Stimulated activated memory B cell treated with anti-CD40 and anti-IgM and Interleukin-4, amounts not matched to agents 10 μg/mL and 1 μg/mL and 100 μg/mL, for 72 hours (primary cell): ENCODE measurements at regions not wholly inside any gene's neighbourhood (a gene's known extent, or its start where the extent isn't known, plus 50 kb on each side); places are given as distances from the start of the nearest gene placed in this dataset.

Experiments
- ATAC-seq: fragments of 150-1000 bp; cut with Tn5 transposase; 2 replicates; pipeline ENCODE4 v1.10.0; 2021
- H3K27ac Mint-ChIP-seq: one replicate; pipeline ENCODE4 v1.8.0; 2022; ENCODE audit warnings: mild to moderate bottlenecking, mixed read lengths
- H3K27me3 Mint-ChIP-seq: one replicate; pipeline ENCODE4 v1.8.0; 2022; ENCODE audit warnings: mixed read lengths
- H3K36me3 Mint-ChIP-seq: one replicate; pipeline ENCODE4 v1.8.0; 2022; ENCODE audit warnings: mixed read lengths
- H3K4me1 Mint-ChIP-seq: one replicate; pipeline ENCODE4 v1.8.0; 2022; ENCODE audit warnings: mixed read lengths
- H3K4me3 Mint-ChIP-seq: one replicate; pipeline ENCODE4 v1.8.0; 2022; ENCODE audit warnings: mild to moderate bottlenecking, moderate library complexity, mixed read lengths
- H3K9me3 Mint-ChIP-seq: one replicate; pipeline ENCODE4 v1.8.0; 2022; ENCODE audit warnings: mixed read lengths

DNA sequence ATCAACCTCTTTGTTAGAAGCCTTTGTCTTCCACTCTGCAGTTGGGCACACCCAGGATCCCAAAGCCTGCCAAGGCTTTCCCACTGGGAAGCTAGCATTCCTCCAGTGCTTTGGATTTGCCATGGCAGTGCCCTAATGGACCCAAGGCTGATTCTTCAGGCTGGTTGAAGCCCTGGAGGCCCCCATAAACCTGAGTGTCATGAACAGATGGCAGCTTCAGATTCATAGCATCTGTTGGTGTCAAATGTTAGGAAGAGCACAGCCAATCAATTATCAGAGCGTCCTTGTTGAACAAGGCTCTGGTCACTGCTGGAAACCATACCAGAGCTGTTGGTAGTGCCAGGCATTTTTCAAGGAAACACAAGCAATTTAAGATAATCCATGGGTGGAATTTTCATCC is 241.1 kb upstream of the KLF4 start:
- Mint-ChIP-seq H3K9me3 (peaks cover 3% of the 10 kb centered on the region), H3K27me3 (no peaks in the 10 kb centered on the region), H3K4me1 (peaks cover 6% of the 10 kb centered on the region), H3K27ac (no peak overlapping the region), H3K4me3 (no peak overlapping the region), H3K36me3 (no peaks in the 10 kb centered on the region)
- ATAC-seq, result no peak

DNA sequence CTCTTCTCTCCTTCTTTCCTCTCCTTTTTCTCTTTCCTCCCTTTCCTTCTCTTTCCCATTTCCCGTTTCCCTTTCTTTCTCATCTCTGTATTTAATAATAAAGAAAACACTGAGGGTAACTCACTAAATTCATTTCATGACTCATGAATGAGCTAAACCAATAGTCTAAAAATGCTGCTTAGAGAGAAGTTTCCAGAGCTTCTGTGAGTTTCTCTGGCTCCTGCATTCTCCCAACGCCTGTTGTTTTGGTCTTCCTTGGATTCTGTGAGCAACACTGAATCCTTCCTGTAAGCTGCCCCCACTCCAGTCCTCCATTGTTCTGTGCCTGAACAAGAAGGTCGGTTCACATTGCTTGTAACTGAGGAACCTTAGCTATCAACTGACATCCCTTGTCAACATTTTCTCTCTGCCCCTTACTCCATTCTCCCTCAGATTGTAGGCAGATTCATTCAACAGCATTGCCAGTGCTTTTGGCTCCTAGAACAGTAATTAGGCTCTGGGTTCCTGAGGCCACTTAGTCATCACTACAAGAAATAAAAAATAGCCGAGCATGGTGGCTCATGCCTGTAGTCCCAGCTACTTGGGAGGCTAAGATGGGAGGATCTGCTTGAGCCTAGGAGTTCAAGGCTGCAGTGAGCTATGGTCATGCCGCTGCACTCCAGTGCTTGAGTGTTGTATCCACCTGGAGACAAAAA is 237.7 kb upstream of the KLF4 start:
- peaks cover 3% of the 10 kb centered on the region for H3K27me3 Mint-ChIP-seq
- peaks cover 6% of the 10 kb centered on the region for H3K4me1 Mint-ChIP-seq
- ATAC-seq, result no peak
- H3K36me3 Mint-ChIP-seq, result no peaks in the 10 kb centered on the region
- no peak overlapping the region for H3K4me3 Mint-ChIP-seq
- H3K27ac Mint-ChIP-seq, result peak overlapping the region; percentile 35
- H3K9me3 Mint-ChIP-seq, result peaks cover 5% of the 10 kb centered on the region

GRCh38 chr9:107723015-107723414 is 233.4 kb upstream of the KLF4 start:
- Mint-ChIP-seq H3K4me3 (no peak overlapping the region), H3K4me1 (peaks cover 6% of the 10 kb centered on the region), H3K36me3 (no peaks in the 10 kb centered on the region), H3K27ac (no peak overlapping the region), H3K27me3 (peaks cover 8% of the 10 kb centered on the region), H3K9me3 (peaks cover 5% of the 10 kb centered on the region)
- no peak for ATAC-seq

- no peak overlapping the region for H3K27ac Mint-ChIP-seq
- peaks cover 1% of the 10 kb centered on the region for H3K4me1 Mint-ChIP-seq
- no peak overlapping the region for H3K4me3 Mint-ChIP-seq
- H3K36me3 Mint-ChIP-seq, result no peaks in the 10 kb centered on the region
- ATAC-seq, result no peak
- H3K9me3 Mint-ChIP-seq, result peaks cover 2% of the 10 kb centered on the region
- H3K27me3 Mint-ChIP-seq, result peaks cover 8% of the 10 kb centered on the region
Observed at GRCh38 chr9:107721705-107722245, 232.2 kb upstream of the KLF4 start.

DNA sequence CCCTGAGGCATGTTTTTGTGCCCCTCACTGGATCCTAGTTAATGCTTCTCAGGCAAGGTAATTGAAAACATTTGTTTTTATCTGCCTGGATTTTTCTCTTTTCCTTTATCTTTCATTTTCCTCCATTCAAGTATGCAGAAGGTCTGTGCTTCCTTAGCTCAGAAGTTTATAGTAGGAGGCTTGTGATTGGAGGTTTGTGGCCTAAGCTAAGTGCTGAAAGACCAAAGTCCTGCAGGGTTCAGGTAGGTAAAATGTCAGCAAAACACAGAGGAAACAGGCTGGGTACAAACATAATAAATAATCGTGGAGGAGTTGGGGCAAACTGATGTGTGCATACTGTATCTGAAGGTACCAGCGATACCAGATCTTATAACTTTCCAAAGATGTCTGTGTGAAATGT is 230.9 kb upstream of the KLF4 start:
- no peaks in the 10 kb centered on the region for H3K36me3 Mint-ChIP-seq
- peaks cover 8% of the 10 kb centered on the region for H3K27me3 Mint-ChIP-seq
- no peak overlapping the region for H3K4me3 Mint-ChIP-seq

DNA sequence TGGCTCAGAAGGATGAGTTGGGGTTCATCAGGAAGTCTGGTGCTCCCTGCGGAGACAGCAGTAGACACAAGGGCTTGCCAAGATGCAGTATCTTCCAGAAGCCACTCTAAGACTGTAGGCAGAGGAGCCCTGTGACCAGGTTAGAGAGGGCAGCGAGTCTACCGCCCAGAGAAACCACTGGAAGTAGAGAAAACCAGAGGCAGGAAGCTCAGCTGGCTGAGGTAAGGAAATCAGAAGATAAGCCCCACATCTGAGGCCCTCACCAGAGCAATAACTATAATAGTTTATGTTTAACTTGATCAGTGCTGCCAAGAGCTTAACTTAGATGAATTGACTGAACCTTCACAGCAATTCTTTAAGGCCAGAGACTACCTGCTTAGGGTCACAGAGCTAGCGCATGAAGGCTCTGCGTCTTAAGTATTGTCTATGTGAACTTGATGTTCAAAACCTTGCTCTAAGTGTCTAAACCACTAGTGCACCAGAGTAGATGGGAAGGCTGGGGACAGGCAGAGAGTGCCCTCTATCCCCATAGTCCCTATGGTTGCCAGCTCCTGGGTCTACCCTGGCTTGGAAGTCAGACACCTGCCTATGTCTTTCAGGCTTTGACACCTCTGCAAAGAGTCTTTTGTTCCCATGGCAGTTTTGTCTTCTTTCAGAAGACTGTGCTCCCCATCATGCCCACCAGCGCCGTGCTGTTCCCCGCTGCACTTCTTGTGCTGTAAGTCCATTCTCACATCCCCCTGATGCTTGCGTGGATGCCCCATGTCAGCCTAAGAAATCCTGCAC is 228.2 kb upstream of the KLF4 start:
- no peak overlapping the region for H3K27ac Mint-ChIP-seq
- no peaks in the 10 kb centered on the region for H3K36me3 Mint-ChIP-seq
- ATAC-seq, result no peak
- H3K4me3 Mint-ChIP-seq, result no peak overlapping the region
- no peaks in the 10 kb centered on the region for H3K9me3 Mint-ChIP-seq
- peaks cover 16% of the 10 kb centered on the region for H3K27me3 Mint-ChIP-seq
- no peaks in the 10 kb centered on the region for H3K4me1 Mint-ChIP-seq

More for the DNA sequence above, 230.9 kb upstream of the KLF4 start:
- Mint-ChIP-seq H3K9me3 (peaks cover 2% of the 10 kb centered on the region), H3K27ac (no peak overlapping the region), H3K4me1 (no peaks in the 10 kb centered on the region)
- ATAC-seq, result no peak

GRCh38 chr9:107715740-107716139 is 226.2 kb upstream of the KLF4 start:
- Mint-ChIP-seq H3K9me3 (no peaks in the 10 kb centered on the region), H3K4me1 (no peaks in the 10 kb centered on the region), H3K27me3 (peaks cover 28% of the 10 kb centered on the region), H3K36me3 (no peaks in the 10 kb centered on the region), H3K4me3 (no peak overlapping the region), H3K27ac (no peak overlapping the region)
- no peak for ATAC-seq

DNA sequence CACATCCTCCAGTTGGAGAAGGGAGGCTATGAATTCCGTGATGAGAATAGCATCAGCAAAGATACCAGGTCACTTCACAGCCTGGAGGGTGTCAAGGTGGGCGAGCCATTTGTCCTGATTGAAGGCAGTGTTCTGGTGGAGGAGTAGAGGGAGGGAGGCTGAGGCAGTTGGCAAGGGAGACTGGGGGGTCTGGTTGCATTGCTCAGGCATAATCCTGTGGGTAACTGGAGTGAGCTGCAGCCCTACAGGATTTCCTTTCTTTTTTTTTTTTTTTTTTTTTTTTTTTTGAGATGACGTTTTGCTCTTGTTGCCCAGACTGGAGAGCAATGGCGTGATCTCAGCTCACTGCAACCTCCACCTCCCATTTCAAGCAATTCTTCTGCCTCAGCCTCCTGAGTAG is 223.9 kb upstream of the KLF4 start:
- no peak for ATAC-seq
- no peak overlapping the region for H3K27ac Mint-ChIP-seq
- no peaks in the 10 kb centered on the region for H3K4me1 Mint-ChIP-seq
- H3K27me3 Mint-ChIP-seq, result peaks cover 28% of the 10 kb centered on the region
- no peaks in the 10 kb centered on the region for H3K36me3 Mint-ChIP-seq
- no peaks in the 10 kb centered on the region for H3K9me3 Mint-ChIP-seq
- no peak overlapping the region for H3K4me3 Mint-ChIP-seq

DNA sequence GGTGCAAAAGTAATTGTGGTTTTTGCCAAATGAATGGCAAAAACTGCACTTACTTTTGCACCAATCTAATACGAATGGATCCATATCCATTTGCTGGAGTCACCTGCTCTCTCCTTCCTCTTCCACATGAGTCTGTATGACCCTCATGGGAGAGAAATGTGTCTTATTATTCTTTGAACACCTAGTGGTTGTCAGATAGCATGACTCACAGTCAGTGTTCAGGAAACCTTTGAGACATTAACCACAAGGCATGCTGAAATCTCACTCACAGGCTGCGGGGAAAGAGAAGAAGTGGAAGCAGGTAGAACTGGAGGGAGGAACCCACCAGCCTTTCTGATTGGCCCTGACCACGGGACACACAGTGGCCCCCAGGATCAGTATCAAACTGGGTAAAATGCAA is 222.8 kb upstream of the KLF4 start:
- H3K4me3 Mint-ChIP-seq, result no peak overlapping the region

GRCh38 chr9:107711542-107711941 is 222.0 kb upstream of the KLF4 start:
- Mint-ChIP-seq H3K27me3 (peaks cover 28% of the 10 kb centered on the region), H3K4me3 (no peak overlapping the region), H3K9me3 (no peaks in the 10 kb centered on the region), H3K4me1 (no peaks in the 10 kb centered on the region), H3K36me3 (no peaks in the 10 kb centered on the region), H3K27ac (no peak overlapping the region)
- ATAC-seq, result no peak

More for the DNA sequence above, 222.8 kb upstream of the KLF4 start:
- no peak for ATAC-seq
- Mint-ChIP-seq H3K9me3 (no peaks in the 10 kb centered on the region), H3K4me1 (no peaks in the 10 kb centered on the region), H3K27ac (no peak overlapping the region), H3K36me3 (no peaks in the 10 kb centered on the region), H3K27me3 (peaks cover 28% of the 10 kb centered on the region)

GRCh38 chr9:107710953-107711352 is 221.4 kb upstream of the KLF4 start:
- peaks cover 28% of the 10 kb centered on the region for H3K27me3 Mint-ChIP-seq
- H3K9me3 Mint-ChIP-seq, result no peaks in the 10 kb centered on the region
- no peak overlapping the region for H3K4me3 Mint-ChIP-seq
- H3K27ac Mint-ChIP-seq, result no peak overlapping the region
- no peaks in the 10 kb centered on the region for H3K4me1 Mint-ChIP-seq
- no peak for ATAC-seq
- no peaks in the 10 kb centered on the region for H3K36me3 Mint-ChIP-seq

- Mint-ChIP-seq H3K36me3 (no peaks in the 10 kb centered on the region), H3K27ac (no peak overlapping the region), H3K4me1 (no peaks in the 10 kb centered on the region), H3K27me3 (peaks cover 28% of the 10 kb centered on the region), H3K9me3 (no peaks in the 10 kb centered on the region), H3K4me3 (no peak overlapping the region)
- ATAC-seq, result no peak
Observed at GRCh38 chr9:107710546-107710945, 221.0 kb upstream of the KLF4 start.

DNA sequence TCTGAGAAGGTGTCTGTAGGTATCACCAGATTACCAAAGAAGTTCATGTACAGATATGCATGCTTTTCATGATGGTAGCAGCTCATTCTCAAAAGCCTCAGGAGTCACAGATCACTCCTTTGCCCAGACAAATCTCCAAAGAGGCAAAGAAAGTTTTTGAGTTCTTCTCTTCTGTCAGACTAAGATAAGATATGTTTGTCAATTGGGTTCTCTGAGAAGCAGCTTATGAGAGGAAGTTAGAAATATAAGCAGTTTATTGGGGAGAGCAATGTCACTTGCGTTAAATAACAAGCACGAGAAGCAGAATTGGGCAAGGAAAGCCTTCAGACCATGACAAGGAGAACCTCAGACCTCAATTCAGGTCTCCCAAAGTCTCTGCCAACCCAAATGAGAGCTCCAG is 219.2 kb upstream of the KLF4 start:
- H3K27me3 Mint-ChIP-seq, result peaks cover 28% of the 10 kb centered on the region
- no peak for ATAC-seq
- no peaks in the 10 kb centered on the region for H3K4me1 Mint-ChIP-seq
- no peak overlapping the region for H3K27ac Mint-ChIP-seq
- no peaks in the 10 kb centered on the region for H3K36me3 Mint-ChIP-seq
- no peaks in the 10 kb centered on the region for H3K9me3 Mint-ChIP-seq
- no peak overlapping the region for H3K4me3 Mint-ChIP-seq

DNA sequence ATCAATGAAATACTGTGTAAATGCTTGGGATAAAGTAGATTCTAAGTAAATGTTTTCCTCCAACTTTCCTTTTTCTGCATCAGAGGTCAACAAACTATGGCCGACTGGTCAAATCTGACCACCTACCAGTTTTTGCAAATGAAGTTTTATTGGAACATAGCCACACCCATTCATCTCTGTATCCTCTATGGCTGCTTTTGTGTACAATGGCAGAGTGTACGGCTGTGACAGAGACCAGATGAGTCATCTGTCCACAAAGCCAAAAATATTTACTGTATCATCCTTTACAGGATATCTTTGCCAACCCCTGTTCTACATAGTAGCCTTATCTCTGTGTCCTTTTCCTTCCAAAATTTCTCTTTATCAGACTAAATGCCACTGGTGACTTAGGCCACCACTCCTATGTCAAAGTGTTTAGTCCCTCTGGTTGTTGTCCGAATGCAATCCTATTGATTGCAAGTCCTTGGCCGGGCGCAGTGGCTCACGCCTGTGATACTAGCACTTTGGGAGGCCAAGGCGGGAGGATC is 218.4 kb upstream of the KLF4 start:
- Mint-ChIP-seq H3K27me3 (peaks cover 23% of the 10 kb centered on the region), H3K36me3 (no peaks in the 10 kb centered on the region), H3K9me3 (no peaks in the 10 kb centered on the region), H3K4me3 (no peak overlapping the region), H3K27ac (no peak overlapping the region), H3K4me1 (no peaks in the 10 kb centered on the region)
- ATAC-seq, result no peak

GRCh38 chr9:107707428-107707837 is 217.9 kb upstream of the KLF4 start:
- no peaks in the 10 kb centered on the region for H3K4me1 Mint-ChIP-seq
- no peak overlapping the region for H3K4me3 Mint-ChIP-seq
- H3K36me3 Mint-ChIP-seq, result no peaks in the 10 kb centered on the region
- H3K27ac Mint-ChIP-seq, result no peak overlapping the region
- no peaks in the 10 kb centered on the region for H3K9me3 Mint-ChIP-seq
- ATAC-seq, result no peak
- peaks cover 17% of the 10 kb centered on the region for H3K27me3 Mint-ChIP-seq
